ENCODE measurements at regions not wholly inside any gene's neighbourhood (a gene's known extent, or its start where the extent isn't known, plus 50 kb on each side); places are given as distances from the start of the nearest gene placed in this dataset.

DNA sequence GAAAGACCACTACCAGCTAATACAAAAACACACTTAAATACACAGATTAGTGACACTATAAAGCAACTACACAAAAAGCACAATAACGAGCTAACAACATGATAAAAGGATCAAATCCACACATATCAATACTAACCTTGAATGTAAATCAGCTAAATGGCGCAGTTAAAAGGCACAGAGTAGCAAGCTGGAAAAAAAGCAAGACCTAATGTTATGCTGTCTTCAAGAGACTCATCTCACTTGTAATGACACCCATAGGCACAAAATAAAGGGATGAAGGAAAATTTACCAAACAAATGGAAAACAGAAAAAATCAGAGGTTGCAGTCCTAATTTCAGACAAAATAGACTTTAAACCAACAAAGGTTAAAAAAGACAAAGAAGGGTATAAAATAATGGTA, 86.3 kb downstream of the NUS1 start:
- POLR2A ChIA-PET, result no interaction called here

DNA sequence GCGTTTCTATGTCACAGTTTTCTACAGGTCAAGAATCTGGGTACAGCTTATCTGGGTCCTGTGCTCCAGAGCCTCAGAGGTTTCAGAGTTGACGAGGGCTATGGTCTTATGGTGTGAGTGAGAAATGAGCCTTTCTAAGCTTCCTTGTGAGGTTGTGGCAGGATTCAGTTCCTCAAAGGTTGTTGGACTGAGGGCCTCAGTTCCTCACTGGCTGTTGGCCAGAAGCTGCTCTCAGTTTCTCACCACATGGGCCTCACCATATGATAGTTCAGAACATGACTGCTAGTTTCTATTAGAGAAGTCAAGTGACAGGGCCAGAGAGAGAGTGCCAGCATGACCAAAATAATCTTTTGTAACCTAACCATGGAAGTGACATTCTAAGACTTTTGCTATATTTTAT, 96.1 kb downstream of the NUS1 start:
- POLR2A ChIA-PET, result no interaction called here
- 3% methylated on average over 2 of the region's 2 CpGs for WGBS (ENCODE audit: low lambda C conversion rate)
- no peak for TF ChIP-seq EP300 (IDR thresholded peaks at IDR 0.05; ENCODE audit: borderline replicate concordance in 1 of 2, low read depth in 1 of 2, low read length in 1 of 2)
- TF ChIP-seq, protein P1, sequence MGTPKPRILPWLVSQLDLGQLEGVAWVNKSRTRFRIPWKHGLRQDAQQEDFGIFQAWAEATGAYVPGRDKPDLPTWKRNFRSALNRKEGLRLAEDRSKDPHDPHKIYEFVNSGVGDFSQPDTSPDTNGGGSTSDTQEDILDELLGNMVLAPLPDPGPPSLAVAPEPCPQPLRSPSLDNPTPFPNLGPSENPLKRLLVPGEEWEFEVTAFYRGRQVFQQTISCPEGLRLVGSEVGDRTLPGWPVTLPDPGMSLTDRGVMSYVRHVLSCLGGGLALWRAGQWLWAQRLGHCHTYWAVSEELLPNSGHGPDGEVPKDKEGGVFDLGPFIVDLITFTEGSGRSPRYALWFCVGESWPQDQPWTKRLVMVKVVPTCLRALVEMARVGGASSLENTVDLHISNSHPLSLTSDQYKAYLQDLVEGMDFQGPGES (IDR thresholded peaks at IDR 0.05; ENCODE audit: low read depth, low read length), result no peak
- TF ChIP-seq FOXJ3 (CRISPR knock-in tag; IDR thresholded peaks at IDR 0.05), result no peak
- no peak for TF ChIP-seq FOXM1 (IDR thresholded peaks at IDR 0.05; ENCODE audit: low read depth)
- TF ChIP-seq RCOR1 (IDR thresholded peaks at IDR 0.05; ENCODE audit: low read length), result no peak
- no peak for TF ChIP-seq CHD2 (IDR thresholded peaks at IDR 0.05; ENCODE audit: low read length, partially characterized antibody)

More for the DNA sequence above, 86.3 kb downstream of the NUS1 start:
- no peaks in the 10 kb centered on the region for H3K36me3 ChIP-seq (replicated peaks in 1 of 2; ENCODE audit: control insufficient read depth in 1 of 2, insufficient read depth in 2 of 2, low read length in 1 of 2)
- peaks cover 3% of the 10 kb centered on the region; the same call in 1 of the 2 replicates for H3K9me3 ChIP-seq
- no peak overlapping the region for H3K27ac ChIP-seq (ENCODE audit: low read depth in 2 of 2, low read length in 1 of 2)
- no peak for DNase-seq
- no peak overlapping the region for H3K4me3 ChIP-seq (ENCODE audit: low read depth in 2 of 2, low read length in 1 of 2)
- H3K79me2 ChIP-seq (ENCODE audit: insufficient read depth), result no peaks in the 10 kb centered on the region
- CTCF ChIA-PET, result interaction anchor here (1.2 kb wide), 1 partner anchor 312 kb away, joined by 4 read pairs; no protein-coding TSS in a partner anchor
- no peaks in the 10 kb centered on the region for H3F3A ChIP-seq (replicated peaks; ENCODE audit: insufficient read depth)
- H3K9ac ChIP-seq, result no peak overlapping the region
- TF ChIP-seq EZH2phosphoT487 (IDR thresholded peaks at IDR 0.05; ENCODE audit: borderline replicate concordance, low read depth) (no peak), ELF1 (IDR thresholded peaks at IDR 0.05) (no peak), NFIC (IDR thresholded peaks at IDR 0.05; ENCODE audit: borderline replicate concordance) (no peak), MEF2A (IDR thresholded peaks at IDR 0.05; ENCODE audit: borderline replicate concordance, low read depth) (no peak), TCF12 (IDR thresholded peaks at IDR 0.05) (no peak), CHD2 (IDR thresholded peaks at IDR 0.05; ENCODE audit: low read length, partially characterized antibody) (no peak), FOXM1 (IDR thresholded peaks at IDR 0.05; ENCODE audit: low read depth) (no peak)
- TF ChIP-seq, protein P2, sequence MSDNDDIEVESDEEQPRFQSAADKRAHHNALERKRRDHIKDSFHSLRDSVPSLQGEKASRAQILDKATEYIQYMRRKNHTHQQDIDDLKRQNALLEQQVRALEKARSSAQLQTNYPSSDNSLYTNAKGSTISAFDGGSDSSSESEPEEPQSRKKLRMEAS (IDR thresholded peaks at IDR 0.05; ENCODE audit: low read depth), result no peak
- TF ChIP-seq, protein P3, sequence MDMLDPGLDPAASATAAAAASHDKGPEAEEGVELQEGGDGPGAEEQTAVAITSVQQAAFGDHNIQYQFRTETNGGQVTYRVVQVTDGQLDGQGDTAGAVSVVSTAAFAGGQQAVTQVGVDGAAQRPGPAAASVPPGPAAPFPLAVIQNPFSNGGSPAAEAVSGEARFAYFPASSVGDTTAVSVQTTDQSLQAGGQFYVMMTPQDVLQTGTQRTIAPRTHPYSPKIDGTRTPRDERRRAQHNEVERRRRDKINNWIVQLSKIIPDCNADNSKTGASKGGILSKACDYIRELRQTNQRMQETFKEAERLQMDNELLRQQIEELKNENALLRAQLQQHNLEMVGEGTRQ (IDR thresholded peaks at IDR 0.05; ENCODE audit: borderline replicate concordance, low read depth, low read length), result no peak
- H4K20me1 ChIP-seq (ENCODE audit: insufficient read depth), result no peaks in the 10 kb centered on the region
- 2% methylated on average over 2 of the region's 2 CpGs for WGBS (ENCODE audit: low lambda C conversion rate)
- H3K4me2 ChIP-seq, result no peak overlapping the region
- H3K9me2 ChIP-seq, result no peaks in the 10 kb centered on the region
- no peaks in the 10 kb centered on the region for H3K4me1 ChIP-seq (ENCODE audit: control insufficient read depth in 1 of 2, insufficient read depth in 2 of 2, low read depth in 1 of 2, low read length in 1 of 2)
- no peak overlapping the region for H2AFZ ChIP-seq (ENCODE audit: low read depth)
- H3K27me3 ChIP-seq (ENCODE audit: insufficient read depth), result no peaks in the 10 kb centered on the region

More for the DNA sequence above, 96.1 kb downstream of the NUS1 start:
- no peak overlapping the region for H3K4me3 ChIP-seq (ENCODE audit: low read depth in 2 of 2, low read length in 1 of 2)
- no peak overlapping the region for H3K27ac ChIP-seq (ENCODE audit: low read depth in 2 of 2, low read length in 1 of 2)
- no peaks in the 10 kb centered on the region for H3K36me3 ChIP-seq (replicated peaks in 1 of 2; ENCODE audit: control insufficient read depth in 1 of 2, insufficient read depth in 2 of 2, low read length in 1 of 2)
- CTCF ChIA-PET, result no interaction called here
- H3K9me2 ChIP-seq, result no peaks in the 10 kb centered on the region
- no peaks in the 10 kb centered on the region for H3F3A ChIP-seq (replicated peaks; ENCODE audit: insufficient read depth)
- H3K4me1 ChIP-seq (ENCODE audit: control insufficient read depth in 1 of 2, insufficient read depth in 2 of 2, low read depth in 1 of 2, low read length in 1 of 2), result no peaks in the 10 kb centered on the region
- DNase-seq, result no peak
- no peaks in the 10 kb centered on the region for H3K9me3 ChIP-seq
- no peaks in the 10 kb centered on the region for H4K20me1 ChIP-seq (ENCODE audit: insufficient read depth)
- no peak overlapping the region for H3K4me2 ChIP-seq
- H3K9ac ChIP-seq, result no peak overlapping the region
- H3K27me3 ChIP-seq (ENCODE audit: insufficient read depth), result no peaks in the 10 kb centered on the region; the same call in 1 of the 2 replicates
- H3K79me2 ChIP-seq (ENCODE audit: insufficient read depth), result no peaks in the 10 kb centered on the region
- no peak overlapping the region for H2AFZ ChIP-seq (ENCODE audit: low read depth)
